CD4-positive, alpha-beta T cell treated with Interleukin-1 beta for 1 hour (primary cell): ENCODE measurements at regions not wholly inside any gene's neighbourhood (a gene's known extent, or its start where the extent isn't known, plus 50 kb on each side); places are given as distances from the start of the nearest gene placed in this dataset.

Source experiments
- DNase-seq, 2 donors: peaks; one replicate each; pipeline ENCODE4 v3.0.0-alpha.2; 2020 to 2022

- no peak for DNase-seq
Observed at GRCh38 chr6:43879722-43880121, 109.7 kb downstream of the VEGFA start.

- no peak for DNase-seq
Observed at GRCh38 chr6:43878823-43879495, 108.9 kb downstream of the VEGFA start.

- no peak for DNase-seq
Observed at GRCh38 chr6:43878127-43878634, 108.2 kb downstream of the VEGFA start.

GRCh38 chr6:43877463-43878126 lies 107.6 kb downstream of the VEGFA start:
- no peak for DNase-seq

- DNase-seq, result no peak
Observed at GRCh38 chr6:43877036-43877435, 107.0 kb downstream of the VEGFA start.

GRCh38 chr6:43876602-43877001 lies 106.6 kb downstream of the VEGFA start:
- no peak for DNase-seq

GRCh38 chr6:43875849-43876572 lies 106.0 kb downstream of the VEGFA start:
- DNase-seq, result no peak

- DNase-seq, result no peak
Observed at GRCh38 chr6:43874814-43875590, 105.0 kb downstream of the VEGFA start.

GRCh38 chr6:43873806-43874714 lies 104.0 kb downstream of the VEGFA start:
- no peak for DNase-seq

GRCh38 chr6:43871933-43872332 lies 101.9 kb downstream of the VEGFA start:
- DNase-seq, result no peak

- DNase-seq, result no peak
Observed at GRCh38 chr6:43871284-43871683, 101.3 kb downstream of the VEGFA start.

- DNase-seq, result no peak
Observed at GRCh38 chr6:43870660-43871061, 100.7 kb downstream of the VEGFA start.

- DNase-seq, result no peak
Observed at GRCh38 chr6:43869792-43870659, 100.0 kb downstream of the VEGFA start.

- DNase-seq, result no peak
Observed at GRCh38 chr6:43869079-43869710, 99.2 kb downstream of the VEGFA start.

GRCh38 chr6:43868467-43868866 lies 98.5 kb downstream of the VEGFA start:
- no peak for DNase-seq

GRCh38 chr6:43867996-43868395 lies 98.0 kb downstream of the VEGFA start:
- no peak for DNase-seq

GRCh38 chr6:43867246-43867645 lies 97.2 kb downstream of the VEGFA start:
- DNase-seq, result no peak

- no peak for DNase-seq
Observed at GRCh38 chr6:43865932-43866645, 96.1 kb downstream of the VEGFA start.

GRCh38 chr6:43865086-43865485 lies 95.1 kb downstream of the VEGFA start:
- no peak for DNase-seq

- no peak for DNase-seq
Observed at GRCh38 chr6:43862925-43863324, 92.9 kb downstream of the VEGFA start.
